Chondrocyte (in vitro differentiated cells): ENCODE measurements at regions not wholly inside any gene's neighbourhood (a gene's known extent, or its start where the extent isn't known, plus 50 kb on each side); places are given as distances from the start of the nearest gene placed in this dataset.
"Not testable (repeated sequence)": the region's sequence is repeated elsewhere in the genome, so short reads cannot be mapped to it uniquely, and the experiment has no call there.

Source experiments
- DNase-seq: peaks from one replicate; pipeline ENCODE4 v3.0.0; 2021; ENCODE audit warnings: mixed read lengths, low spot score
- H3K27ac Mint-ChIP-seq: one replicate; pipeline ENCODE4 v1.8.0; 2021; ENCODE audit warnings: mild to moderate bottlenecking, moderate library complexity, mixed read lengths; ENCODE audit not compliant: unreplicated experiment
- H3K27me3 Mint-ChIP-seq: 2 replicates; pipeline ENCODE4 v1.8.0; 2021; ENCODE audit warnings: low read depth, mixed read lengths
- H3K36me3 Mint-ChIP-seq: 2 replicates; pipeline ENCODE4 v1.8.0; 2021; ENCODE audit warnings: low read depth, mixed read lengths
- H3K4me1 Mint-ChIP-seq: 2 replicates; pipeline ENCODE4 v1.8.0; 2021; ENCODE audit warnings: low read depth, mild to moderate bottlenecking, mixed read lengths
- H3K4me3 Mint-ChIP-seq: one replicate; pipeline ENCODE4 v1.8.0; 2021; ENCODE audit warnings: mild to moderate bottlenecking, moderate library complexity, mixed read lengths; ENCODE audit not compliant: unreplicated experiment
- H3K9me3 Mint-ChIP-seq: 2 replicates; pipeline ENCODE4 v1.8.0; 2021; ENCODE audit warnings: low read depth, mixed read lengths
- CTCF ChIP-seq: fragments of 200-600 bp; sonication (generic); IDR thresholded peaks from 2 replicates; pipeline ENCODE4 v1.5.0; 2021; ENCODE audit warnings: antibody characterized with exemption, mild to moderate bottlenecking, moderate library complexity

DNA sequence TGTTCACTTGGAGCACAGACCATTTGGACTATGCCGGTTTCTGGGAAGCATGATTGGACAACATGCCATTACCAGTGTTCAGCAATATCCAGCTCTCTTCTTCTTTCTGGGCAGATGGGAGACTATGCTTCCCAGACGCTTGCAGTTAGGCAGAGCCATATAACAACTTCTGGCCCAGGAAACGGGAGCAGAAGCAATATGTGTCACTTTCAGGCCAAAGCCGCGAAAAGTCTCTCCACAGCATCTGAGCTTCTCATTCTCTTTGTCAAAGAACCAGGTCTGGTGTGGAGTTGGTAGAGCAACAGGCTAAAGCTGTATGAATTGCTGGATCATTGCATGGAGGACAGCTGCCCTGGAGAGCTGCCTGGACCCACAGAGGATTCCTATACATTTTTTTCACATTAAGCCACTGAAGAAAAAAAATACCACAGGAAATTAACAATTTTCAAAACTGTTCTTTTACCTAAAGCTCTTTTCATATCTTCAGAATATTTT, 131.4 kb upstream of the FRG1 start:
- Mint-ChIP-seq H3K27me3 (no peaks in the 10 kb centered on the region), H3K4me1 (no peaks in the 10 kb centered on the region), H3K27ac (no peak overlapping the region), H3K4me3 (no peak overlapping the region), H3K36me3 (peaks cover 4% of the 10 kb centered on the region), H3K9me3 (peaks cover 63% of the 10 kb centered on the region)
- no peak for DNase-seq
- TF ChIP-seq CTCF, result no peak

DNA sequence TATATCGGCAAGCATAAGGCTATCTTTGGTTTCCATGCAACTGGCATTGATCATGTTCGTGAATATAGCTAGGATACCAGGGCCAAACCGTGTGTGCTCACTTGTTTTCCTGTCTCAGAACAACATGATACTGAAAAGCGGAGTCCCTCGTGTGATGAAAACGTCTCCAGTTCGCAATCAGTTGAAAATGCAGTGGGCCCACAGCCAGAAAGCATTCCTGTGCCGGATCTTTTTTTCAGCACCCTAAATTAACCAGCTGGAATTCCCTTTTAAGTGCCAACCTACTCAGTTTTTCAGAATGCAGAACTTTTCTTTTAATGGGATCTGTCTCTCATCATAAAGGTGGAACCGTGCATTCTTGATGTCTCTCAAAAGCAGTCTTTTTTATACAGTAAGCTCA, 130.8 kb upstream of the FRG1 start:
- DNase-seq, result no peak
- H3K36me3 Mint-ChIP-seq, result peaks cover 4% of the 10 kb centered on the region
- no peak overlapping the region for H3K27ac Mint-ChIP-seq
- no peaks in the 10 kb centered on the region for H3K4me1 Mint-ChIP-seq
- H3K4me3 Mint-ChIP-seq, result no peak overlapping the region
- TF ChIP-seq CTCF, result no peak
- H3K9me3 Mint-ChIP-seq, result peaks cover 58% of the 10 kb centered on the region
- no peaks in the 10 kb centered on the region for H3K27me3 Mint-ChIP-seq

GRCh38 chr4:189810318-189811181, 130.1 kb upstream of the FRG1 start:
- not testable (repeated sequence) for H3K27me3 Mint-ChIP-seq, H3K4me1 Mint-ChIP-seq, H3K36me3 Mint-ChIP-seq, H3K4me3 Mint-ChIP-seq, H3K27ac Mint-ChIP-seq, DNase-seq
- H3K9me3 Mint-ChIP-seq, result peaks cover 54% of the 10 kb centered on the region

DNA sequence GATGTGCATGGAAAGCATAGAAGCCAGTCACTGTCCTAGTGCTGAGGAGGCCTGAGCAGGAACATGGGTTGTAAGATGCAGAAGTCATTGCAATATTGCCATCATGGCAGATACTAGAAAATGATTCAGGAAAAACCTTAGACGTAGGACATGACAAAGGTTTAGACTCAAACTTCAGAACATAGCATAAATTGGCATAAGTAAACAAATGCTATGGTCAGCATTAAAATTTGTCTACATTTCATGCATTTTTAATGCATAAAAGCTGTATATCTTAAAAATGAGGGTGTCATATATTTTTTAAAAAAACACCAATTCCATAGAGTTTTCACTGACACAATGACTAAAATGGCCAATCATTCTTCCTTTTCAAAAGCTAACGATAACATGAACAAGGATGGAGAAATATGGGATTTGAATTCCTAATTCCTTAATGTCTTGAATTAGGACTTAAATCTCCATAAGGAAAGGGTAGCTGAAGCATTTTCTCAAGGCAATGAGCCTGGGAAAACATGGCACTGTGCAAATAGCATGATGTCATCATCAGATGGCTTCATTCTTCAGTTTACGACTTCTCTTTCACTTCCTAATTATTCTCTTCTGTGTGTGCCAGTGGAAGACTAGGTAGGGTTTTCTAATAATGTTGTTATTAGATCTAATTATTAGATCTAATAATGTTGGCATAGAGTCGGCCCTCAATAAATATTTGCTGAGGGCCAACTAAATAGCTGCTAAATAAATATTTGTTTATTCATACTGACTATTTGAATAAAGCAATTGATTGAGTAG, 125.1 kb upstream of the FRG1 start:
- Mint-ChIP-seq H3K27me3 (no peaks in the 10 kb centered on the region), H3K4me1 (no peaks in the 10 kb centered on the region), H3K9me3 (peaks cover 38% of the 10 kb centered on the region), H3K36me3 (peaks cover 4% of the 10 kb centered on the region), H3K4me3 (no peak overlapping the region), H3K27ac (no peak overlapping the region)
- no peak for TF ChIP-seq CTCF
- DNase-seq, result no peak

- H3K36me3 Mint-ChIP-seq, result no peaks in the 10 kb centered on the region
- peaks cover 31% of the 10 kb centered on the region for H3K9me3 Mint-ChIP-seq
Observed at GRCh38 chr4:189822326-189822725, 118.3 kb upstream of the FRG1 start.

More at GRCh38 chr4:189822326-189822725, 118.3 kb upstream of the FRG1 start:
- no peak for TF ChIP-seq CTCF
- no peak for DNase-seq
- Mint-ChIP-seq H3K27ac (no peak overlapping the region), H3K4me1 (no peaks in the 10 kb centered on the region), H3K27me3 (no peaks in the 10 kb centered on the region), H3K4me3 (no peak overlapping the region)
